Esophagus muscularis mucosa (tissue), 4 donors: ENCODE measurements at regions not wholly inside any gene's neighbourhood (a gene's known extent, or its start where the extent isn't known, plus 50 kb on each side); places are given as distances from the start of the nearest gene placed in this dataset.
A peak's percentile ranks its signal among the peaks of the same experiment; 100 is the strongest.
"Not testable (repeated sequence)": the region's sequence is repeated elsewhere in the genome, so short reads cannot be mapped to it uniquely, and the experiment has no call there.

Experiments
- DNase-seq: peaks from one replicate; pipeline ENCODE4 v3.0.0-alpha.2; 2017; ENCODE audit errors: extremely low spot score
- H3K27ac ChIP-seq, 4 donors: fragments of 200-600 bp; sonication (generic); replicated peaks in 1 of 4; 1 replicate in 3 of 4; 2 replicates in 1 of 4; pipeline ENCODE4 v1.5.1; 2016 to 2019; ENCODE audit warnings: mild to moderate bottlenecking in 1 of 4
- H3K27me3 ChIP-seq, 4 donors: fragments of 200-600 bp; sonication (generic); one replicate each; pipeline versions ENCODE4 v1.5.1 to v1.6.0; 2016 to 2019
- H3K36me3 ChIP-seq, 4 donors: fragments of 200-600 bp; sonication (generic); one replicate each; pipeline ENCODE4 v1.5.1; 2016 to 2019
- H3K4me1 ChIP-seq, 4 donors: fragments of 200-600 bp; sonication (generic); one replicate each; pipeline ENCODE4 v1.5.1; 2016 to 2019
- H3K4me3 ChIP-seq, 4 donors: fragments of 200-600 bp; sonication (generic); 1 replicate in 2 of 4; 2 replicates in 2 of 4; pipeline ENCODE4 v1.5.1; 2016 to 2019; ENCODE audit warnings: mild to moderate bottlenecking in 4 of 4, moderate library complexity in 1 of 4
- H3K9me3 ChIP-seq, 4 donors: fragments of 200-600 bp; sonication (generic); 1 replicate in 3 of 4; 2 replicates in 1 of 4; pipeline ENCODE4 v1.5.1; 2016 to 2019
- CTCF ChIP-seq, 3 experiments: fragments of 200-600 bp in 2 of 3; fragments of 450-650 bp in 1 of 3; sonication (generic) in 2 of 3; IDR thresholded peaks; one replicate each; pipeline ENCODE4 v1.5.1; 2017 to 2019; ENCODE audit warnings: antibody characterized with exemption in 3 of 3, mild to moderate bottlenecking in 2 of 3, moderate library complexity in 1 of 3
- EP300 ChIP-seq: sonication (generic); formaldehyde crosslinking; IDR thresholded peaks from one replicate; pipeline ENCODE4 v1.6.1; 2017; ENCODE audit warnings: antibody characterized with exemption
- POLR2A ChIP-seq: fragments of 450-650 bp; IDR thresholded peaks from one replicate; pipeline ENCODE4 v1.6.1; 2017; ENCODE audit warnings: antibody characterized with exemption, moderate library complexity, mild to moderate bottlenecking, low read depth
- POLR2AphosphoS5 ChIP-seq, 2 donors: sonication (generic); formaldehyde crosslinking; IDR thresholded peaks; one replicate each; pipeline ENCODE4 v1.6.1; 2017; ENCODE audit warnings: antibody characterized with exemption in 2 of 2
- WGBS: methylation state at CpG from one replicate; pipeline ENCODE4 v1.1.5; 2018; 5-methylcytosine and 5-hydroxymethylcytosine counted together
- intact Hi-C: fragments of 100-400 bp; cut with DNase I; formaldehyde crosslinking; loops from one replicate; pipeline ENCODE4 v1.15.1; 2023

- H3K27me3 ChIP-seq = no peaks in the 10 kb centered on the region
- no peaks in the 10 kb centered on the region for H3K36me3 ChIP-seq
- intact Hi-C loops = no loop called here
- no peak for DNase-seq
- no peak overlapping the region for H3K27ac ChIP-seq
- no peaks in the 10 kb centered on the region for H3K4me1 ChIP-seq
- 91% methylated on average over 1 of the region's 1 CpG for WGBS
- H3K9me3 ChIP-seq = peaks cover 0 to 21% (median 9%) of the 10 kb centered on the region in 4 donors
- TF ChIP-seq EP300 = no peak
- no peak for TF ChIP-seq POLR2A
- TF ChIP-seq POLR2AphosphoS5 (IDR thresholded peaks at IDR 0.05) = no peak
- no peak for TF ChIP-seq CTCF (IDR thresholded peaks at IDR 0.05)
- H3K4me3 ChIP-seq = no peak overlapping the region
These were observed 159.8 kb upstream of the FERMT1 start for GRCh38 chr20:6282642-6283041.

- no peak for DNase-seq
- H3K4me1 ChIP-seq = no peaks in the 10 kb centered on the region
- H3K9me3 ChIP-seq = peaks cover 0 to 12% (median 1%) of the 10 kb centered on the region in 4 donors
- WGBS = 21% methylated on average over 6 of the region's 6 CpGs
- no peak overlapping the region for H3K27ac ChIP-seq
- no peaks in the 10 kb centered on the region for H3K36me3 ChIP-seq
- no peaks in the 10 kb centered on the region for H3K27me3 ChIP-seq
- no peak overlapping the region for H3K4me3 ChIP-seq
- TF ChIP-seq EP300 = no peak
- no peak for TF ChIP-seq CTCF (IDR thresholded peaks at IDR 0.05)
- TF ChIP-seq POLR2AphosphoS5 (IDR thresholded peaks at IDR 0.05) = no peak
- TF ChIP-seq POLR2A = no peak
- intact Hi-C loops = no loop called here
These were observed 154.9 kb upstream of the FERMT1 start for GRCh38 chr20:6277661-6278240.

- intact Hi-C loops = not testable (repeated sequence)
These were observed 147.6 kb upstream of the FERMT1 start for GRCh38 chr20:6270404-6270803.

GRCh38 chr20:6269168-6269873 lies 146.5 kb upstream of the FERMT1 start:
- Histone ChIP-seq H3K4me3 (no peak overlapping the region), H3K27me3 (no peaks in the 10 kb centered on the region), H3K4me1 (peaks cover 0 to 8% (median 5%) of the 10 kb centered on the region in 4 donors), H3K36me3 (no peaks in the 10 kb centered on the region), H3K27ac (no peak overlapping the region), H3K9me3 (no peaks in the 10 kb centered on the region)
- WGBS = 59% methylated on average over 8 of the region's 8 CpGs
- TF ChIP-seq EP300 (no peak), POLR2AphosphoS5 (IDR thresholded peaks at IDR 0.05) (no peak), POLR2A (no peak), CTCF (IDR thresholded peaks at IDR 0.05) (no peak)
- DNase-seq = no peak
- intact Hi-C loops = no loop called here

More at GRCh38 chr20:6270404-6270803, 147.6 kb upstream of the FERMT1 start:
- not testable (repeated sequence) for H3K27ac ChIP-seq, H3K9me3 ChIP-seq, H3K27me3 ChIP-seq, H3K4me3 ChIP-seq, H3K36me3 ChIP-seq, DNase-seq, H3K4me1 ChIP-seq

- Histone ChIP-seq H3K4me1 (peaks cover 0 to 8% (median 5%) of the 10 kb centered on the region in 4 donors), H3K27ac (peak overlapping the region in 1 of 4 donors; percentile 28), H3K9me3 (no peaks in the 10 kb centered on the region), H3K4me3 (peak overlapping the region in 2 of 4 donors; percentile 2 to 10), H3K36me3 (no peaks in the 10 kb centered on the region), H3K27me3 (no peaks in the 10 kb centered on the region)
- DNase-seq = no peak
- 31% methylated on average over 10 of the region's 10 CpGs for WGBS
- TF ChIP-seq POLR2AphosphoS5 (IDR thresholded peaks at IDR 0.05) (no peak), POLR2A (no peak), CTCF (IDR thresholded peaks at IDR 0.05) (peak in 1 of 3 experiments; percentile 20), EP300 (no peak)
- intact Hi-C loops = no loop called here
These were observed 142.5 kb upstream of the FERMT1 start for GRCh38 chr20:6265204-6265904.
